IMR-90 (cell line): ENCODE measurements at regions not wholly inside any gene's neighbourhood (a gene's known extent, or its start where the extent isn't known, plus 50 kb on each side); places are given as distances from the start of the nearest gene placed in this dataset.

Experiments
- ATAC-seq: fragments of 200-7000 bp; cut with Tn5 transposase; 2 replicates; pipeline ENCODE4 v1.9.1; 2020; ENCODE audit warnings: low read depth, mild to moderate bottlenecking, moderate library complexity
- BruUV-seq: library from RNA; stranded (reverse); fragments of 400-500 nt; replicated peaks from 2 replicates; lab custom pipeline; 2021; lab: Mats Ljungman, UMichigan
- CTCF ChIA-PET: fragments of 300-600 bp; formaldehyde crosslinking; extraction: SDS; loops from one replicate; lab custom pipeline; 2021; ENCODE audit warnings: antibody characterized with exemption; lab: Yijun Ruan, JAX
- POLR2A ChIA-PET: fragments of 300-600 bp; sonication (Branson Sonifier 250); formaldehyde crosslinking; loops from one replicate; lab custom pipeline; 2022; ENCODE audit warnings: antibody characterized with exemption; ENCODE audit not compliant: unreplicated experiment; lab: Charles Lee
- DNase-seq: peaks from one replicate; pipeline ENCODE4 v3.0.0; 2013
- H2AFZ ChIP-seq: replicated peaks from 2 replicates; pipeline ENCODE3; 2013; ENCODE audit warnings: low read length, mild to moderate bottlenecking; ENCODE audit not compliant: poor library complexity
- H2AK5ac ChIP-seq: 2 replicates; pipeline ENCODE4 v1.6.1; 2013; ENCODE audit warnings: low read depth, low read length, inconsistent platforms
- H2AK9ac ChIP-seq: replicated peaks from 2 replicates; pipeline ENCODE3; 2013; ENCODE audit warnings: mild to moderate bottlenecking, low read depth, low read length, moderate library complexity; ENCODE audit not compliant: poor library complexity
- H2BK120ac ChIP-seq: 2 replicates; pipeline ENCODE4 v1.6.1; 2013; ENCODE audit warnings: low read depth, low read length, inconsistent platforms
- H2BK15ac ChIP-seq: 3 replicates; pipeline ENCODE4 v1.6.1; 2013; ENCODE audit warnings: low read depth, low read length, inconsistent platforms
- H2BK20ac ChIP-seq: 2 replicates; pipeline ENCODE4 v1.6.1; 2013; ENCODE audit warnings: low read depth, mild to moderate bottlenecking, inconsistent platforms, low read length, moderate library complexity
- H2BK5ac ChIP-seq: 2 replicates; pipeline ENCODE4 v1.6.1; 2013; ENCODE audit warnings: mild to moderate bottlenecking, low read depth, low read length, inconsistent platforms; ENCODE audit not compliant: poor library complexity, severe bottlenecking
- H3K14ac ChIP-seq: replicated peaks from 2 replicates; pipeline ENCODE4 v1.6.1; 2013; ENCODE audit warnings: low read depth, low read length, inconsistent platforms
- H3K18ac ChIP-seq: 2 replicates; pipeline ENCODE4 v1.6.1; 2013; ENCODE audit warnings: low read depth, low read length, control low read depth
- H3K23ac ChIP-seq: 2 replicates; pipeline ENCODE4 v1.6.1; 2013; ENCODE audit warnings: low read depth, low read length, inconsistent platforms
- H3K27ac ChIP-seq: 2 replicates; pipeline ENCODE4 v1.5.1; 2013; ENCODE audit warnings: mild to moderate bottlenecking, control low read depth, low read length; ENCODE audit not compliant: insufficient read depth
- H3K27me3 ChIP-seq: 2 replicates; pipeline ENCODE4 v1.6.1; 2013; ENCODE audit warnings: low read length; ENCODE audit not compliant: control insufficient read depth, insufficient read depth
- H3K36me3 ChIP-seq: 2 replicates; pipeline ENCODE4 v1.6.1; 2013; ENCODE audit warnings: low read length, mixed read lengths; ENCODE audit not compliant: control insufficient read depth, insufficient read depth
- H3K4ac ChIP-seq: 2 replicates; pipeline ENCODE4 v1.6.1; 2013; ENCODE audit warnings: low read depth, low read length, inconsistent platforms
- H3K4me1 ChIP-seq: 2 replicates; pipeline ENCODE4 v1.6.1; 2013; ENCODE audit warnings: low read length, mixed read lengths; ENCODE audit not compliant: control insufficient read depth, insufficient read depth
- H3K4me2 ChIP-seq: 2 replicates; pipeline ENCODE4 v1.6.1; 2013; ENCODE audit warnings: low read depth, mild to moderate bottlenecking, control low read depth, low read length, moderate library complexity
- H3K4me3 ChIP-seq: 2 replicates; pipeline ENCODE4 v1.5.1; 2013; ENCODE audit warnings: low read depth, mild to moderate bottlenecking, control low read depth, low read length, moderate library complexity; ENCODE audit not compliant: insufficient read depth
- H3K56ac ChIP-seq: 2 replicates; pipeline ENCODE4 v1.6.1; 2013; ENCODE audit warnings: low read length, inconsistent platforms; ENCODE audit not compliant: insufficient read depth; ENCODE audit errors: extremely low read depth
- H3K79me1 ChIP-seq, 2 experiments: 2 replicates each; pipeline ENCODE4 v1.6.1; 2013; ENCODE audit warnings: low read length in 2 of 2, inconsistent platforms in 1 of 2, low read depth in 1 of 2
- H3K9ac ChIP-seq: 2 replicates; pipeline ENCODE4 v1.6.1; 2013; ENCODE audit warnings: low read depth, low read length, control low read depth
- H3K9me1 ChIP-seq: 2 replicates; pipeline ENCODE4 v1.6.1; 2013; ENCODE audit warnings: low read length, inconsistent platforms; ENCODE audit not compliant: insufficient read depth
- H3K9me3 ChIP-seq: 2 replicates; pipeline ENCODE4 v1.6.1; 2013; ENCODE audit warnings: low read length; ENCODE audit not compliant: control insufficient read depth, insufficient read depth
- H4K20me1 ChIP-seq: 2 replicates; pipeline ENCODE4 v1.6.1; 2013; ENCODE audit warnings: low read length, inconsistent platforms; ENCODE audit not compliant: insufficient read depth
- H4K5ac ChIP-seq: 2 replicates; pipeline ENCODE4 v1.6.1; 2013; ENCODE audit warnings: mild to moderate bottlenecking, low read depth, low read length, control low read depth
- H4K8ac ChIP-seq, 2 experiments: 2 replicates each; pipeline ENCODE4 v1.6.1; 2013; ENCODE audit warnings: low read depth in 2 of 2, low read length in 2 of 2, control low read depth in 1 of 2, inconsistent platforms in 1 of 2
- H4K91ac ChIP-seq: 2 replicates; pipeline ENCODE4 v1.6.1; 2013; ENCODE audit warnings: low read depth, low read length, inconsistent platforms; ENCODE audit not compliant: insufficient read depth
- ELK1 ChIP-seq: fragments of 150-350 bp; IDR thresholded peaks from 2 replicates; pipeline ENCODE4 v1.6.1; 2016; ENCODE audit warnings: low read depth, mild to moderate bottlenecking, low read length, moderate library complexity, borderline replicate concordance
- MAZ ChIP-seq: IDR thresholded peaks from 2 replicates; pipeline ENCODE4 v1.6.1; 2012; ENCODE audit warnings: low read depth, mild to moderate bottlenecking, low read length, improper control_type of control experiment, moderate library complexity, borderline replicate concordance
- NFE2L2 ChIP-seq: fragments of 150-350 bp; IDR thresholded peaks from 2 replicates; pipeline ENCODE4 v1.6.1; 2016; ENCODE audit warnings: low read depth, mild to moderate bottlenecking, low read length
- POLR2A ChIP-seq: IDR thresholded peaks from 2 replicates; pipeline ENCODE4 v1.6.1; 2012; ENCODE audit warnings: mild to moderate bottlenecking, low read depth, low read length
- RAD21 ChIP-seq: IDR thresholded peaks from 2 replicates; pipeline ENCODE4 v1.6.1; 2012; ENCODE audit warnings: low read length, improper control_type of control experiment
- WGBS, 2 experiments: methylation state at CpG; one replicate each; pipeline versions ENCODE4 v1.1.5 to v1.1.7; 2013; ENCODE audit warnings: missing lambda C conversion rate in 2 of 2; ENCODE audit not compliant: insufficient read length in 1 of 2; ENCODE audit errors: extremely low coverage in 2 of 2; 5-methylcytosine and 5-hydroxymethylcytosine counted together
- dilution Hi-C: fragments of 300-500 bp; cut with HindIII; formaldehyde crosslinking; loops from one replicate; pipeline ENCODE4 v1.14.3; 2018; ENCODE audit warnings: low sequenced_read_pairs; ENCODE audit not compliant: unreplicated experiment
- in situ Hi-C: fragments of 300-500 bp; cut with MboI; formaldehyde crosslinking; loops from 3 replicates; pipeline ENCODE4 v1.14.3; 2019; ENCODE audit warnings: low sequenced_read_pairs, inconsistent platforms, mixed read lengths
- intact Hi-C: fragments of 100-400 bp; cut with micrococcal nuclease; formaldehyde crosslinking; loops from 2 replicates; pipeline ENCODE4 v1.10.0; 2022

- no peak overlapping the region for H3K4me2 ChIP-seq
- peak overlapping the region; percentile 89 for H4K5ac ChIP-seq
- no peaks in the 10 kb centered on the region for H3K36me3 ChIP-seq
- H4K8ac ChIP-seq, result peak overlapping the region; percentile 82 to 86
- no peaks in the 10 kb centered on the region for H3K27me3 ChIP-seq
- H2BK120ac ChIP-seq, result peak overlapping the region; percentile 92
- H3K4me1 ChIP-seq, result peaks cover 16% of the 10 kb centered on the region
- peak overlapping the region; percentile 93 for H4K91ac ChIP-seq
- H3K56ac ChIP-seq, result peak overlapping the region; percentile 95
- peak overlapping the region; percentile 74 for H2BK15ac ChIP-seq
- H3K4ac ChIP-seq, result peak overlapping the region; percentile 86
- peak overlapping the region; percentile 86; the same call in 1 of the 2 replicates for H2BK20ac ChIP-seq
- no peak; the same call in 1 of the 2 replicates for ATAC-seq
- H2AK9ac ChIP-seq, result no peak overlapping the region
- peak overlapping the region; percentile 62; the same call in 1 of the 2 replicates for H3K9ac ChIP-seq
- intact Hi-C loops (loop anchor here (10.0 kb wide), 1 partner anchor 506 kb away; no protein-coding TSS in a partner anchor), in situ Hi-C loops (no loop called here), dilution Hi-C loops (no loop called here)
- no peak for DNase-seq
- H2BK5ac ChIP-seq, result peak overlapping the region; percentile 63
- CTCF ChIA-PET, result no interaction called here
- POLR2A ChIA-PET, result interaction anchor here (1.0 kb wide), 1 partner anchor 9 kb away, joined by 4 read pairs; no protein-coding TSS in a partner anchor
- H3K18ac ChIP-seq, result peak overlapping the region; percentile 81
- no peak for TF ChIP-seq POLR2A
- TF ChIP-seq MAZ, result no peak
- TF ChIP-seq ELK1, result no peak
- TF ChIP-seq RAD21, result no peak
- TF ChIP-seq NFE2L2, result no peak
- BruUV-seq, result no TSS peak
- no CpG with 5 or more reads among the region's 1 CpG for whole genome bisulfite sequencing, 2 experiments
- H3K79me1 ChIP-seq, result no peaks in the 10 kb centered on the region
- no peaks in the 10 kb centered on the region; the same call in 1 of the 2 replicates for H3K9me1 ChIP-seq
- H3K9me3 ChIP-seq, result no peaks in the 10 kb centered on the region
- H2AFZ ChIP-seq, result no peak overlapping the region
- H4K20me1 ChIP-seq, result no peaks in the 10 kb centered on the region
- peak overlapping the region; percentile 54; the same call in 1 of the 2 replicates for H2AK5ac ChIP-seq
- H3K27ac ChIP-seq, result peak overlapping the region; percentile 95
- H3K14ac ChIP-seq, result peak overlapping the region; percentile 85
- peak overlapping the region; percentile 48; the same call in 1 of the 2 replicates for H3K23ac ChIP-seq
- no peak overlapping the region for H3K4me3 ChIP-seq
Measured at GRCh38 chr4:126898815-126899214, 733.9 kb upstream of the INTU start.
